Fibroblast of mammary gland (primary cell): ENCODE measurements at regions not wholly inside any gene's neighbourhood (a gene's known extent, or its start where the extent isn't known, plus 50 kb on each side); places are given as distances from the start of the nearest gene placed in this dataset.

Experiments
- DNase-seq: peaks from one replicate; pipeline ENCODE4 v3.0.0-alpha.2; 2010; ENCODE audit warnings: low read depth
- H3K4me3 ChIP-seq: 2 replicates; pipeline ENCODE4 v1.5.1; 2011; ENCODE audit warnings: low read depth, mild to moderate bottlenecking, low read length, moderate library complexity; ENCODE audit not compliant: control insufficient read depth
- TF ChIP-seq, protein P1 (sequence below): conservative IDR thresholded peaks from 2 replicates; pipeline ENCODE4 v1.5.1; 2011; ENCODE audit warnings: low read depth, low read length, inconsistent platforms; ENCODE audit not compliant: control insufficient read depth, insufficient read depth

DNA sequence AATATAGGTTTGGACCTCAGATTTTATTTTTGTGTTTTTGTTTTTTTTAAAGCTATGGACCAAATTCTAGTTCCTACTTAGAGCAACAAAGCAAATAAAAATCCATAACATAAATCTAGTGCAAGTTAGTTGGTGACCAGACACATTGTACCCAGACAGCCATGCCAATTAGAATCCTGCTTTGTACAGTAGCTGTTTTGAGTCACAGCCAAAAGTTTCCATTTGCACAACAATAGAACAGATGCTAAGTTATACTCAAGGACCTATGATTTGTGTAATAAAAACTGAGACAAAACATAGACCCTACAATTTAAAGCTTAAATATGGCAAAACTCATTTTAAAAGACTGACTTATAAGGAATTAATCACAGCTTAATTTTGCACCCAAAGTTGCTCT, 513.1 kb upstream of the CBLB start:
- H3K4me3 ChIP-seq, result no peak overlapping the region
- no peak for DNase-seq
- TF ChIP-seq, protein P1, sequence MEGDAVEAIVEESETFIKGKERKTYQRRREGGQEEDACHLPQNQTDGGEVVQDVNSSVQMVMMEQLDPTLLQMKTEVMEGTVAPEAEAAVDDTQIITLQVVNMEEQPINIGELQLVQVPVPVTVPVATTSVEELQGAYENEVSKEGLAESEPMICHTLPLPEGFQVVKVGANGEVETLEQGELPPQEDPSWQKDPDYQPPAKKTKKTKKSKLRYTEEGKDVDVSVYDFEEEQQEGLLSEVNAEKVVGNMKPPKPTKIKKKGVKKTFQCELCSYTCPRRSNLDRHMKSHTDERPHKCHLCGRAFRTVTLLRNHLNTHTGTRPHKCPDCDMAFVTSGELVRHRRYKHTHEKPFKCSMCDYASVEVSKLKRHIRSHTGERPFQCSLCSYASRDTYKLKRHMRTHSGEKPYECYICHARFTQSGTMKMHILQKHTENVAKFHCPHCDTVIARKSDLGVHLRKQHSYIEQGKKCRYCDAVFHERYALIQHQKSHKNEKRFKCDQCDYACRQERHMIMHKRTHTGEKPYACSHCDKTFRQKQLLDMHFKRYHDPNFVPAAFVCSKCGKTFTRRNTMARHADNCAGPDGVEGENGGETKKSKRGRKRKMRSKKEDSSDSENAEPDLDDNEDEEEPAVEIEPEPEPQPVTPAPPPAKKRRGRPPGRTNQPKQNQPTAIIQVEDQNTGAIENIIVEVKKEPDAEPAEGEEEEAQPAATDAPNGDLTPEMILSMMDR, result no peak

DNA sequence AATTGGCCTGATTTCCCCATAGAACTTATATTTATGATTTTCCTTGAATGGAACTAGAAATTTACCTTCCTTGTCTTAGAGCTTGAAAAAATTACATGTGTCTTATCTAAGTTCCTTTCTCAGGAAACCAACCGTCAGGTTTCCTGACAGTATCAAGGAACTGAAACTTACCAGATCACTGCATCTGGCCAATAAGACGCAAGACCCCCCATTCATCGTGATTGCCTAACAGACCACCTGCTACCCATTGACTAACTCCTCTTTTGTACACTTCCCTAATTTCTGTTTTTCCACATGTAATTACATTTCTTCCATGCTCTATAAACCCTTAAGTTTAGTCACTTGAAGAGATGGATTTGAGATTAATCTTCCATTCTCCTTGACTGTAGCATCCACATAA, 517.2 kb upstream of the CBLB start:
- no peak overlapping the region for H3K4me3 ChIP-seq
- TF ChIP-seq, protein P1, result no peak
- DNase-seq, result no peak

DNA sequence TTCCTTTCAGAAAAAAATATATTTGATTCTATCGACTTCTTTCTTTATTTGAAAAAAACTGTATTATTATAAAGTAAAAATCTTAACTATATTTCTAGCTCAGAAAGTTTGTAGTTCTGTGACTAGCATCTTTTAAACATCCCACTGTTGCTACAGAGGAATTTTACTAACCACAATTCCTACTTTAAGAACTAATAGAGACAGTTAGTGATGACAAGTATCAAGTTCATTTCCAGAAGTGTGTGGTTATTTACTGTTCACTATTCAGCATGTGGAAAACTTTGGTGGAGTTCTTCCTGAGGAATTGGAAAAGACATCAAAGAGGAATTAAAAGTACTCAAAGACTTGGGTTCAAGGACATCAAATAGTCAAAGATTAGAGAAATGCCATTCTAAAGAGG, 524.1 kb upstream of the CBLB start:
- no peak overlapping the region for H3K4me3 ChIP-seq
- TF ChIP-seq, protein P1, result no peak
- peak; percentile 49 for DNase-seq

DNA sequence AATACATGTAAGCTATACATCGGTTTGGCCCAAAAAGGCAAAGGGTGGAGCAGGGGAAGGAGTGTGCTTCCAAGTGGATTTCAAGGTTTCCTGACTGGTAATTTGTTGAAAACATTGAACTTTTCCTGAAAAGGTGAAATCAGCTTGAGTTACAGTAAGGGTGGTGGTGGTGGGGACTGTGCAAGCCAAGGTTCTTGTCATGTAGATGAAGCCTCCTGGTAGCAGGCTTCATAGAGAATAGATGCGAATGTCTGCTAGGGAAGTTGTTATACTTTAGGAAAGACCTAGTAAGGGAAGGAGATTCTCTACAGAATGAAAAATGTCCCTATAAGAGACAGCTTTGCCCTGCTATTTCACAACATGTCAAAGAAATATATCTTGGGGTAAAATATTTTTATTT, 528.2 kb upstream of the CBLB start:
- no peak overlapping the region for H3K4me3 ChIP-seq
- TF ChIP-seq, protein P1, result no peak
- no peak for DNase-seq

DNA sequence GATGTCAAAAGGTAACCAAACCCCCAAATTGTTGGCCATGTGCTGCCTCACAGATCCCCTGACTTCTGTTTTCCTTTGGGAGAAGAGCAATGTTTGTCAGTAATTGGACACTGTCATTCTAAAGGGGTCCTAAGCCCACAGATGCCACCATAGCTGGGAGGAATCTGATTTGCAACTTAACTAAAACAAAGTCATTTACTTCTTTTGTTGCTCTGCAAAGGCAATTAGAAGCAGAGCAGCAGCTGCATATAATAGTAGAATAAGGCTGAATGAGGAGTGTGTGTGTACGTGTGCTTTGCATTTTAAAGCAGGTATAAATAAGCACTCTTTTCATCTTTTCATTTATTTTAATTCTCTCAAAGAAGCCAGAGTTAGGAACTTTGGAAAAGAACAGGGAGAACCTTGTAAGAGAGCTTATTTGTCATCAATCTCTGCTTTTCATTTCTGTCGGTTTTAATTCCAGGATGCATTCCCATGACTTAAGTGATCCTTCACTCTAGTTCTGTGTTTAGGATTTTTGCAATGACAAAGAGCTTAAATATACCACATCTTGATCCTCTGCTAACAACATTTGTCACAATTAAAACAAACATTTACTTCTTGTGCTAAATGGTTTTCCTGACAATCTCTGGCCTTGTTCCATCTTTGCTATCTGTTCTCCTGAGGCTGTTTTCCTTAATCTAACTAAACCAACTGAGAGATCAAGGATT, 530.2 kb upstream of the CBLB start:
- H3K4me3 ChIP-seq, result no peak overlapping the region
- DNase-seq, result no peak
- TF ChIP-seq, protein P1, result no peak

DNA sequence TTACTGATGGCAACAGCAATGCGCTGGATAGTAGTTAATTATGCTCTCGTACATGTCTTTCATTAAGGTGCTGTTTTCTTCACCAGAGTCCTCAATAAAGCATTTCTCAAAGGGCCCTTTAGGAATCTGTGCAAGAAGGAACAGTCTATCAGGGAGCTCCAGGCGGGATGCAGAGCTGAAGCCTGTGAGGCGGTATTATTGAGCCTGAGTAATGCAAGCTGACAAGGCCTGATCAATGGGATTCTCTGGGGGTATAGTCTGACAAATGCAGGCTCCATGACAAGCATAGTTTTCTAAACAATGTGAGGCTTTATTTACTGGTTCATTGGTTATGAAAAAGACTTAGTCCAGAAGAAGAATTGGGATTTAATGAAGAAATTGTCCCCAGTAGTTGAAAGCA, 530.9 kb upstream of the CBLB start:
- H3K4me3 ChIP-seq, result no peak overlapping the region
- TF ChIP-seq, protein P1, result no peak
- DNase-seq, result no peak

DNA sequence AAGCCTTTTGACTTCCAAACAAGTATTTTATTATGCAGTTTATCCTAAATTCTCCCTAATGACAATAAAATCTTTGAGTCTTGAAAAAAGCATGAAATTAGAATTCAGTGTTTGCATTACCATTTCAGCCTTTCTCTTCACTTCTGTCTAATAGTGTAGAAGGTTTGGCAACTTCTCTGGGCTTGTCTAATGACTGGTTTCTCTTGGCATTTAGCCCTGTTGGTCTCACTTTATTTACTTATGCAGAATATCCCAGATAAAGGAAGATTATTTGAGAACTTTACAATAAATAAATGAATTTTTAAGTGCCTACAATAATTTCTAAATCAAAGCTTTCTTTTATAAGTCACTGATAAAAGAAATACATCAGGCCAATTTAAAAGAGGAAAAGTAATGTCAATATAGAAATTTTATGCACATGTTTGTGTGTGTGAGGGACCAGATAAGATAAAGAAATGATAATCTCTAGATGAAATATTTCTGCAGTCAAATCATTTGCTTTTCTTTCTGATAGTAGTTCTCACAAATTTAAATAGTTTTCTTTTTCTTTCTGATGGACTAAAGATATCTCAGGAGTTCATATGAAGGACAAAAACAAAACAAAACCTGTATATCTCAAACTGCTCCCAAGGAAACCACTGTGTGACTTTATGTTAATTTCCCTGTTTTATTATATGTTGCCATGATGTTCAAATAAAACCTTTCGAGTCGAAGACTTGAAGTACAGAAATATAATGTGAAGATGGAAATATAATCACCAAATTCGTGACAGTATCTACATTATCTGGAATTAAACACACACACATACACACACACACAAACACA, 533.1 kb upstream of the CBLB start:
- TF ChIP-seq, protein P1, result no peak
- DNase-seq, result peak; percentile 30
- H3K4me3 ChIP-seq, result no peak overlapping the region
